Spinal cord (tissue), 9 donors: ENCODE measurements at regions not wholly inside any gene's neighbourhood (a gene's known extent, or its start where the extent isn't known, plus 50 kb on each side); places are given as distances from the start of the nearest gene placed in this dataset.

ENCODE experiments used
- DNase-seq, 6 donors: peaks; one replicate each; pipeline versions ENCODE4 v3.0.0 to v3.0.0-alpha.2; 2013 to 2015; ENCODE audit warnings: low spot score in 6 of 6, low read depth in 4 of 6
- H3K27ac ChIP-seq: one replicate; pipeline ENCODE4 v1.5.1; 2013; ENCODE audit warnings: low read depth, low read length, control low read depth
- H3K27me3 ChIP-seq: one replicate; pipeline ENCODE4 v1.6.1; 2013; ENCODE audit warnings: low read length; ENCODE audit not compliant: control insufficient read depth, insufficient read depth
- H3K36me3 ChIP-seq: one replicate; pipeline ENCODE4 v1.6.1; 2013; ENCODE audit warnings: low read length; ENCODE audit not compliant: control insufficient read depth, insufficient read depth
- H3K4me1 ChIP-seq: one replicate; pipeline ENCODE4 v1.6.1; 2013; ENCODE audit warnings: low read length; ENCODE audit not compliant: control insufficient read depth, insufficient read depth
- H3K4me3 ChIP-seq: one replicate; pipeline ENCODE4 v1.5.1; 2013; ENCODE audit warnings: low read depth, low read length, control low read depth
- H3K9me3 ChIP-seq: one replicate; pipeline ENCODE4 v1.6.1; 2013; ENCODE audit warnings: low read length; ENCODE audit not compliant: control insufficient read depth, insufficient read depth
- WGBS: methylation state at CpG from one replicate; pipeline ENCODE4 v1.1.5; 2013; ENCODE audit warnings: missing lambda C conversion rate; ENCODE audit not compliant: insufficient coverage; 5-methylcytosine and 5-hydroxymethylcytosine counted together
- donor health status: healthy.

DNA sequence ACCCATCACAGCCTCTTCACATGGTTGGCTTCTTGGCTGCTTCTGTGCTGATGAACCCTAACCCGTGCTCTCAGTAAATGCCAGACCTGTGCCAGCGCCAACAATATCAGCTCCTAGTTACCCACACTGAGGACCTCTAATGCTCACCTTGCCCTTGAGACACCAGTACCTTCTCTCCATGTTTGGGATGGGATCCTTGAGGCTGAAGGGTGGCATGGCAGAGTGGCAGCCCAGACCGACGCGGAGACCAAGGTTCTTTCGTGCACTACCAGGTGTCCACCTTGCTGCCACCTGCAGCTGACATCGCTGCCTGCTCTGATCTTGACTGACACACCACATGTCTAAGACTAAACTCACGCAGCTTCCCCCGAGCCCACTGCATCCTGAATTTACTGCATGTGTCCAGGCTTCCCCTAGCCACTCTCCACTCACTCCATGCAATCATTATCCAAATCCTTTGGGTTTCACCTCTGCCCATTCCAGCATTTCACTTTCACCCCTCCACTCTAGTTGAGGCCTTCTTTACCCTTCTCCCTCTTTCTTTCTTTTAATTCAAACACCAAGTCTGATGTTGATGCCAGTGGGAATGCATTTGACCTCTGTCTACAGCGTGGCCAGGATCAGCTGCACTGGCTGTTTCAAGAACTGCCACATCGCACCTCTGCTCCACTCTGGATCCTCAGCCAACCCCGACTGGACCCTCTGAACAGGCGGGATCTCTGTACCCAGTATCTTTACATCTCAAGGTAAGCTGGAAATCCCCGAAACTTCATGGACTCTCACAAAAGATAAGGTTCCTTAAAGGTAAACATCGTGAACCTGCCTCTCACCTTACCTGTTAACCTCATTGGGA is 294.9 kb downstream of the GLRX3 start:
- no peak overlapping the region for H3K4me3 ChIP-seq
- H3K9me3 ChIP-seq = no peaks in the 10 kb centered on the region
- H3K27ac ChIP-seq = no peak overlapping the region
- DNase-seq = no peak
- no peaks in the 10 kb centered on the region for H3K4me1 ChIP-seq
- no peaks in the 10 kb centered on the region for H3K27me3 ChIP-seq
- H3K36me3 ChIP-seq = no peaks in the 10 kb centered on the region
- WGBS = 99% methylated on average over 11 of the region's 15 CpGs

DNA sequence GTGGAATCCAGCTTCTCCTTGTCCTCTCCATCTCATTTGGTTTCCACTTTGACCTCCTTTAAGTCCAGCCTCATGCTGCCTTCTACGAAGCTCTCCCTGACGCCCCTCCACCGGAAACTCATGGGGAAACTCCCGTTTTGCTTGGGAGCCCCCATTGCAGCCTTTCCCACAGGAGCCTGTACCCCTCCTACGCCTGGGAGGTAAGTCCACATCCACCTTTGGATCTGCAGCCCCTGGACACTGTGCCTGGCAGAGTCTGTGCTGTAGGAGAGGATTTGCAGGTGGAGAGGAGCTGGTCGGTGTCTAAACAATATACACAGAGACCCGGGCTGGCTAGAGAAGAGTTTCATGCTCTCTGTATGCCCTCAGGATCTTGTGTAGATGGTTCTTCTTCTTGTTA is 296.1 kb downstream of the GLRX3 start:
- 90% methylated on average over 5 of the region's 7 CpGs for WGBS
- Histone ChIP-seq H3K27ac (no peak overlapping the region), H3K4me3 (no peak overlapping the region), H3K4me1 (no peaks in the 10 kb centered on the region), H3K36me3 (no peaks in the 10 kb centered on the region), H3K9me3 (no peaks in the 10 kb centered on the region), H3K27me3 (no peaks in the 10 kb centered on the region)
- no peak for DNase-seq

DNA sequence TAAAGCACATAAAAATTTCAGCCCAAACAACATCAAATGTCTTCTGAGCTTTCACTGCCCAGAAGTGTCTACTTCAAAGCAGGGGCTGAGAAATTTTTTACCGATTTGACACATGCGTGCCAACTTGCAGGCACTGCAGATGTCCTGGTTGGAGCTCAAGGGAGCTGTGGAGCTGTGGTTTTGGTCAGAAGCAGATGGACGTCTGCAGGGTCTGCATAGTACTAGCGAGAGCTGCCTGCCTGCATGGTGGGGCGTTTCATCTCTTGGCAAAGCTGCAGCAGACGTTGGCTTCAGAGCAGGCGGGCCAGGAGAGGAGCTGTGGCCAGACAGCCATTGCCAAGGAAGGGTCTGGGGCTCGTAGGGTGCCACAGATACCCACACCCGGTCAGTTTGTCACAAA is 296.7 kb downstream of the GLRX3 start:
- Histone ChIP-seq H3K9me3 (no peaks in the 10 kb centered on the region), H3K36me3 (no peaks in the 10 kb centered on the region), H3K27ac (no peak overlapping the region), H3K27me3 (no peaks in the 10 kb centered on the region), H3K4me1 (no peaks in the 10 kb centered on the region), H3K4me3 (no peak overlapping the region)
- WGBS = 85% methylated on average over 8 of the region's 9 CpGs
- DNase-seq = no peak

DNA sequence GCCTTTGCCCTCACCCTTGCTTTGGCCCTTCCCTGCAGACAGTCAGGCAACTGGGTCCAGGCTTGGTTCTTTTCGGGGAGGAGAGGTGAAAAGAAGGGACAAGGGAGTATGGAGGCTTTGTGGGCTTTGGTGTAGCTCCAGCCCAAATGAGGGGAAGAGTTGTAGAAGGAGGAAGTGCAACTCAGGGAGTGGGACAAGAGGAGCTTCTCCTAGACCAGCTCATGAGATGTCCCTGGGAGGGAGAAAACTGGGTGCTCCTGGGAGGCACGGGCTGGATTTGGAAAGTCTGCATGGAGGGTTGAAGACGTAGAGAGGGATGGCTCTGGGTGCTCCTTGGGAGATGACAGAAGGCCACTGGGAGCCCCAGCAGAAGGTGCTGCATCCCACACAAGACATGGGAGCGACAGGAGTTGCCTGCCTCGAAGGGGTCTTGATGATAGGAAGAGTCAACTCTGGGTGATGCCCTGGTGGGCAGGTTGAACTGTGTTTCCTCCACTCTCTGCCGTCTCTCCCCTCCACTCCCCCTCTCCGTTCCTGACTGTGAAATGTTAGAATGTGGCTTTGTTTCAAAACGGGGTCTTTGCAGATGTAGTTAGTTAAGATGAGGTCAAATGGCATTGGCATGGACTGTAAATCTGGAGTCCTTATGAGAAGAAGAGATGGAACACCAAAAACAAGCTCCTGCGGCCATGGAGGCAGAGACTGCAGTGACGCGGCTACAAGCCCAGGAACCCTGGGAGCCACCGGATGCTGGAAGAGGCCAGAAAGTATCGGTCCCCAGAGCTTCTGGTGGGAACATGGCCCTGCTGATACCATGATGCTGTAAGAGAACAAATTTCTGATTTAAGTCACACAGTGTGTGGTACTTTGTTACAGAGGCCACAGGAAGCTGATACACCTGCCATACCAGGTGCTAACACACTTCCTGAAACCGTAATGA is 298.5 kb downstream of the GLRX3 start:
- DNase-seq = no peak
- Histone ChIP-seq H3K4me3 (no peak overlapping the region), H3K27ac (no peak overlapping the region), H3K36me3 (no peaks in the 10 kb centered on the region), H3K27me3 (no peaks in the 10 kb centered on the region), H3K9me3 (no peaks in the 10 kb centered on the region), H3K4me1 (peaks cover 5% of the 10 kb centered on the region)
- WGBS = 95% methylated on average over 8 of the region's 14 CpGs

DNA sequence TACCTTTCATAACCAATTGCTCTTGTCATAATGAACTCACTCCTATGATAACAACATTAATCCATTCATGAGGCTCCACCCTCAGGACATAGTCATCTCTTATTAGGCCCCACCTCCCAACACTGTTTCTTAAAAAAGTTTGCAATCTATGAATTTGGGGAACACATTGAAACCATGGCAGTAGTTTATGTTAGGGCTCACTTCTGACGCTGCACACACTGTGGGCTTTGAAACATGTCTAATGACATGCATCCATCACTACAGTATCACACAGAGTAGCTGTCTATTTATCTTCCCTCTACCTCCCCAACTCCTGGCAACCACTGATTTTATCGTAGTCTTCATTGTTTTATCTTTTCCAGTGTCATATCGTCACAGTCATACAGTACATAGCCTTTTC is 299.8 kb downstream of the GLRX3 start:
- Histone ChIP-seq H3K27ac (no peak overlapping the region), H3K9me3 (no peaks in the 10 kb centered on the region), H3K36me3 (no peaks in the 10 kb centered on the region), H3K4me1 (peaks cover 5% of the 10 kb centered on the region), H3K4me3 (no peak overlapping the region), H3K27me3 (no peaks in the 10 kb centered on the region)
- 100% methylated on average over 2 of the region's 3 CpGs for WGBS
- no peak for DNase-seq

DNA sequence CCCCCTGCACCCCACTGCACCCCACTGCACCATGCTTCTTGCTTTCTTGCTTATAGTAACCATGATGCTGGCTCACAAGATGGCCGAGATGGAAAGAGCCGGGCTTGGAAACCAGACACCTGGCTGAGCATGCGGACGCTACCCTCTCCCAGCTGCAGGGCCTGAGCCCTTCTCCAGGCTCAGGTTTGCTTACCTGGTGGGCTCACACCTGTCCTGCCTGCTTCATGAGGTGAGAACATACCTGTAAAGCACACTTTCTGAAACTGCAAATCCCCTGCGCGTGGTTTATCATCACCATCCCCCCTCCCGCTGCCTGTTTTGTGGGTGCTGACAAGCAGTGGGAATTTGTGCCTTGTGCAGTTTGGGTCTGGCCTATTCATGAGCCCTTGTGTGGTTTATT is 302.7 kb downstream of the GLRX3 start:
- no peak for DNase-seq
- Histone ChIP-seq H3K4me1 (peaks cover 11% of the 10 kb centered on the region), H3K36me3 (no peaks in the 10 kb centered on the region), H3K9me3 (no peaks in the 10 kb centered on the region), H3K27me3 (peaks cover 3% of the 10 kb centered on the region), H3K4me3 (no peak overlapping the region), H3K27ac (no peak overlapping the region)
- 99% methylated on average over 5 of the region's 7 CpGs for WGBS

DNA sequence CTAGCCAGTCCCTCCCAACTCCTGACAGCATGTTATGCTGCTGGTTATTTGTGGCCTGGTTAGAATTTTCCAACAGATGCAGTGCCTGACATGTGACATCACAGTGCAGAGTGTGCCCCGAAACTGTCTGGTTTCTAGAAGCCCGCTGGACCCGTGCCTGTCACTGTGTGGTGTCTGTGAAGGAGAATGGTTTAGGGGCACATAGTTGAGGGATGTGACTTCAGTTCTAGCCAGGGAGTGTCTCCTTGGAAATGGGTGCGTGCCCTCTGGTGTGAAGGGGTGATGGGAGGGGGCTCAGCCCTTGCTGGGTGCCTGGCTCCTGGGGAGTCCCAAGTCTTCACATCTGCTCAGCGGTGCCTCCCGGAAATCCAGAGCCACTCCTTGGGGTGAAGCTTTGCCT is 303.6 kb downstream of the GLRX3 start:
- Histone ChIP-seq H3K9me3 (no peaks in the 10 kb centered on the region), H3K36me3 (no peaks in the 10 kb centered on the region), H3K4me1 (peaks cover 11% of the 10 kb centered on the region), H3K27me3 (peaks cover 3% of the 10 kb centered on the region), H3K27ac (no peak overlapping the region), H3K4me3 (no peak overlapping the region)
- peak in 1 of 6 donors; percentile 62 for DNase-seq
- WGBS = 95% methylated on average over 5 of the region's 6 CpGs

DNA sequence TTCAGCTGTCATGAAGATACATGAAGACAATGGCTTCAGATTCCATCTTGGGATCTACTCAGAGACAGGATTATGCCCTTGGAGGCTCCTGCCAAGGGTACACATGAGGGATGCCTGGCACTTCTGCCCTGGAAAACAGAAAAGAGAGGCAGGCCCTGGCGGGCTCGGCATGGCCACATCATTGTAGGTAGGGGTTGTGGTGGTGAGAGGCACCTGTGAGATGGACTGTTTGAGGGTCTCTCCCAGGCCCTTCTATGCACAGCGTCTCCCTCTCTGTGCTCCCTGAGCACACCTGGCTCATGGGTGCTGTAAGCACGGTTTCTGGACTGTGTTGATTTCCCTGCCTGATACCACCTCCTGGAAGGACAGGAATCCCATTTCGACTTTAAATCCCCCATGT is 304.3 kb downstream of the GLRX3 start:
- DNase-seq = no peak
- Histone ChIP-seq H3K4me1 (peaks cover 11% of the 10 kb centered on the region), H3K4me3 (no peak overlapping the region), H3K36me3 (no peaks in the 10 kb centered on the region), H3K9me3 (no peaks in the 10 kb centered on the region), H3K27me3 (peaks cover 3% of the 10 kb centered on the region), H3K27ac (no peak overlapping the region)
- WGBS = 98% methylated on average over 4 of the region's 5 CpGs

DNA sequence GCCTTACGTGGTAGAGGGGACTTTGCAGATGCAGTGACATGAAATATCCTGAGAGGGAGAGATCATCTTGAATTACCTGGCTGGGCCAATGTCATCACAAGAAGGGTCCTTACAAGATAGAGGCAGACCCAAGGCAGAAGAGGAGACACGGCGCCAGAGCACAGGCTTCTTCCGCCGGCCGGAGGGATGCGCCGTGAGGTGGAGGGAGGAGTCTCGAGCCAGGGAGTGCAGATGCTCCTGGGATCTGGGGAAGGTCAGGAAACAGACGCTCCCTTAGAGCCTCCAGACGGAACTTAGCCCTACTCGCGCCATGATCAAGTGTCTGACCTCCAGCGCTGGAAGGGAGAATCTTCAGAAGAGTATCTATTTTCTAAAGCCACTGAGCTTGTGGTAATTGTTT is 304.8 kb downstream of the GLRX3 start:
- no peak overlapping the region for H3K4me3 ChIP-seq
- no peak for DNase-seq
- peaks cover 11% of the 10 kb centered on the region for H3K4me1 ChIP-seq
- no peaks in the 10 kb centered on the region for H3K36me3 ChIP-seq
- H3K27me3 ChIP-seq = peaks cover 3% of the 10 kb centered on the region
- 86% methylated on average over 14 of the region's 14 CpGs for WGBS
- no peak overlapping the region for H3K27ac ChIP-seq
- H3K9me3 ChIP-seq = no peaks in the 10 kb centered on the region
